ENCODE measurements at regions not wholly inside any gene's neighbourhood (a gene's known extent, or its start where the extent isn't known, plus 50 kb on each side); places are given as distances from the start of the nearest gene placed in this dataset.

GRCh38 chr4:41485041-41485440 is 52.9 kb upstream of the LIMCH1 start:
- DNase-seq (ENCODE audit: insufficient read length, low spot score), result no peak
- FAIRE-seq, result no peak

- no peak for FAIRE-seq
- no peak for DNase-seq (ENCODE audit: insufficient read length, low spot score)
Measured at GRCh38 chr4:41487868-41488440, 50.0 kb upstream of the LIMCH1 start.
